Endodermal cell (in vitro differentiated cells): ENCODE measurements at regions not wholly inside any gene's neighbourhood (a gene's known extent, or its start where the extent isn't known, plus 50 kb on each side); places are given as distances from the start of the nearest gene placed in this dataset.

Experiments
- DNase-seq: peaks from one replicate; pipeline ENCODE4 v3.0.0-alpha.2; 2017
- H3K27ac ChIP-seq: 2 replicates; pipeline ENCODE4 v1.5.1; 2013; ENCODE audit warnings: mild to moderate bottlenecking, low read depth, low read length, moderate library complexity
- H3K27me3 ChIP-seq: 2 replicates; pipeline ENCODE4 v1.6.1; 2013; ENCODE audit warnings: mild to moderate bottlenecking, low read length, moderate library complexity; ENCODE audit not compliant: insufficient read depth, control insufficient read depth, poor library complexity, severe bottlenecking
- H3K36me3 ChIP-seq: 2 replicates; pipeline ENCODE4 v1.7.0; 2013; ENCODE audit warnings: mild to moderate bottlenecking, low read length, moderate library complexity; ENCODE audit not compliant: control insufficient read depth, insufficient read depth
- H3K4me1 ChIP-seq: one replicate; pipeline ENCODE4 v1.7.0; 2013; ENCODE audit warnings: low read length; ENCODE audit not compliant: control insufficient read depth, insufficient read depth
- H3K4me3 ChIP-seq: 2 replicates; pipeline ENCODE4 v1.5.1; 2013; ENCODE audit warnings: mild to moderate bottlenecking, low read length, moderate library complexity
- H3K9ac ChIP-seq: 2 replicates; pipeline ENCODE4 v1.6.1; 2013; ENCODE audit warnings: mild to moderate bottlenecking, low read length, moderate library complexity; ENCODE audit not compliant: poor library complexity, severe bottlenecking; ENCODE audit errors: extremely low read depth
- H3K9me3 ChIP-seq: 2 replicates; pipeline ENCODE4 v1.6.1; 2013; ENCODE audit warnings: mild to moderate bottlenecking, low read length, moderate library complexity; ENCODE audit not compliant: control insufficient read depth
- H3K27ac Mint-ChIP-seq: 2 replicates; pipeline ENCODE4 v1.8.0; 2020; ENCODE audit warnings: mixed read lengths
- H3K27me3 Mint-ChIP-seq: 2 replicates; pipeline ENCODE4 v1.8.0; 2021; ENCODE audit warnings: mild to moderate bottlenecking, mixed read lengths; ENCODE audit not compliant: insufficient read depth
- H3K36me3 Mint-ChIP-seq: 2 replicates; pipeline ENCODE4 v1.8.0; 2020; ENCODE audit warnings: low read depth, mixed read lengths
- H3K4me1 Mint-ChIP-seq: 2 replicates; pipeline ENCODE4 v1.8.0; 2020; ENCODE audit warnings: mixed read lengths
- H3K4me3 Mint-ChIP-seq: 2 replicates; pipeline ENCODE4 v1.8.0; 2020; ENCODE audit warnings: mild to moderate bottlenecking, moderate library complexity, mixed read lengths
- H3K9me3 Mint-ChIP-seq: 2 replicates; pipeline ENCODE4 v1.8.0; 2020; ENCODE audit warnings: mild to moderate bottlenecking, mixed read lengths
- CTCF ChIP-seq: fragments of 200-600 bp; sonication (generic); conservative IDR thresholded peaks from 2 replicates; pipeline ENCODE4 v1.5.0; 2021; ENCODE audit warnings: antibody characterized with exemption, mild to moderate bottlenecking
- WGBS, 2 experiments: methylation state at CpG; one replicate each; pipeline versions ENCODE4 v1.1.5 to v1.1.7; 2013; ENCODE audit warnings: missing lambda C conversion rate in 2 of 2, mixed read lengths in 1 of 2; ENCODE audit not compliant: insufficient coverage in 1 of 2, insufficient read length in 1 of 2; 5-methylcytosine and 5-hydroxymethylcytosine counted together

- H3K9ac ChIP-seq, result no peak overlapping the region
- H3K27ac ChIP-seq, result no peak overlapping the region
- no peak for DNase-seq
- H3K4me1 Mint-ChIP-seq, result peaks cover 2% of the 10 kb centered on the region
- H3K4me3 ChIP-seq, result no peak overlapping the region
- no peaks in the 10 kb centered on the region for H3K36me3 ChIP-seq
- no peaks in the 10 kb centered on the region for H3K27me3 ChIP-seq
- no peak for TF ChIP-seq CTCF
- H3K36me3 Mint-ChIP-seq, result no peaks in the 10 kb centered on the region
- no peaks in the 10 kb centered on the region for H3K4me1 ChIP-seq
- H3K9me3 ChIP-seq, result no peaks in the 10 kb centered on the region
- H3K27ac Mint-ChIP-seq, result no peak overlapping the region
- no peaks in the 10 kb centered on the region for H3K9me3 Mint-ChIP-seq
- no peak overlapping the region for H3K4me3 Mint-ChIP-seq
- H3K27me3 Mint-ChIP-seq, result no peaks in the 10 kb centered on the region
These were observed 388.1 kb upstream of the MAD2L1 start for GRCh38 chr4:120454788-120455187.

GRCh38 chr4:120452536-120452935 lies 385.9 kb upstream of the MAD2L1 start:
- Histone ChIP-seq H3K36me3 (no peaks in the 10 kb centered on the region), H3K9me3 (no peaks in the 10 kb centered on the region), H3K4me3 (no peak overlapping the region), H3K9ac (no peak overlapping the region), H3K27ac (no peak overlapping the region), H3K27me3 (no peaks in the 10 kb centered on the region), H3K4me1 (no peaks in the 10 kb centered on the region)
- DNase-seq, result no peak
- 92 to 100% methylated on average over 1 of the region's 1 CpG for WGBS, 2 experiments
- no peaks in the 10 kb centered on the region for H3K27me3 Mint-ChIP-seq
- H3K9me3 Mint-ChIP-seq, result no peaks in the 10 kb centered on the region
- H3K4me1 Mint-ChIP-seq, result peaks cover 2% of the 10 kb centered on the region
- no peak overlapping the region for H3K4me3 Mint-ChIP-seq
- H3K36me3 Mint-ChIP-seq, result no peaks in the 10 kb centered on the region
- no peak for TF ChIP-seq CTCF
- no peak overlapping the region for H3K27ac Mint-ChIP-seq

DNA sequence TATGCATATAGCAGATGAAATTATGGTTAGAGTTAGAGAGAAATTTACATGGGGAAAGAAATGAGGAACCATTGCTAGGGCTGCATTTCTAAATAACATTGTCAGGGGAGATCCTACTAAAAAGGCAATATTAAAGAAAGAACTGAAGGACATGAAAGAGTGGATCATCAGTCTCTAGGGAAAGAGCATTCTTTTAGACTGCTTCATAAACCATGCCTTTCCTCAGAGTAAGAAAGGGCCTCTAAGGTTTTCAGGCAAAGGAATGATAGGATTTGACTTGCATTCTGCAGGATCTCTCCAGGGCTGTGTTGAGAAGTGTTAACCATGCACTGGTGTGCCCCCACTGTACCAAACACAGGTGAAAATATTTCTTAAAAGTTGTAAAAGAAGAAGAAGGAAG lies 385.4 kb upstream of the MAD2L1 start:
- Mint-ChIP-seq H3K27me3 (no peaks in the 10 kb centered on the region), H3K27ac (no peak overlapping the region), H3K4me1 (peaks cover 2% of the 10 kb centered on the region), H3K4me3 (no peak overlapping the region), H3K9me3 (no peaks in the 10 kb centered on the region), H3K36me3 (no peaks in the 10 kb centered on the region)
- no peaks in the 10 kb centered on the region for H3K9me3 ChIP-seq
- H3K27ac ChIP-seq, result no peak overlapping the region
- H3K4me1 ChIP-seq, result no peaks in the 10 kb centered on the region
- H3K36me3 ChIP-seq, result no peaks in the 10 kb centered on the region
- no peak for DNase-seq
- H3K4me3 ChIP-seq, result no peak overlapping the region
- H3K27me3 ChIP-seq, result no peaks in the 10 kb centered on the region
- no peak overlapping the region for H3K9ac ChIP-seq
- TF ChIP-seq CTCF, result no peak
